GM12878 (cell line): ENCODE measurements at regions not wholly inside any gene's neighbourhood (a gene's known extent, or its start where the extent isn't known, plus 50 kb on each side); places are given as distances from the start of the nearest gene placed in this dataset.

Experiments used
- ATAC-seq: fragments of 200-7000 bp; cut with Tn5 transposase; 3 replicates; pipeline ENCODE4 v1.9.1; 2020; ENCODE audit warnings: mild to moderate bottlenecking, moderate library complexity
- BruUV-seq: library from RNA; stranded (reverse); fragments of 400-500 nt; replicated peaks from 2 replicates; lab custom pipeline; 2021; lab: Mats Ljungman, UMichigan
- CTCF ChIA-PET: fragments of 300-600 bp; sonication (Branson Sonifier 250); formaldehyde crosslinking; extraction: SDS; loops from one replicate; lab custom pipeline; 2021; ENCODE audit warnings: inconsistent platforms; lab: Yijun Ruan, JAX
- POLR2A ChIA-PET: fragments of 350-600 bp; formaldehyde crosslinking; extraction: SDS; loops from one replicate; lab custom pipeline; 2021; ENCODE audit warnings: inconsistent platforms; lab: Charles Lee
- RAD21 ChIA-PET: fragments of 300-600 bp; sonication (Branson Sonifier 250); formaldehyde crosslinking; loops from one replicate; lab custom pipeline; 2023; ENCODE audit warnings: antibody characterized with exemption; ENCODE audit not compliant: unreplicated experiment; lab: Charles Lee
- SMC1A ChIA-PET: fragments of 300-600 bp; sonication (Branson Sonifier 250); formaldehyde crosslinking; loops from one replicate; lab custom pipeline; 2023; ENCODE audit not compliant: unreplicated experiment, uncharacterized antibody; lab: Charles Lee
- DNase-seq: peaks from one replicate; pipeline ENCODE4 v3.0.0-alpha.2; 2011; ENCODE audit warnings: low read depth, low spot score
- FAIRE-seq: peaks from 3 replicates; lab custom pipeline; 2011; peaks lifted over from hg19 to GRCh38; lab: Jason Lieb, UNC
- H2AFZ ChIP-seq: 2 replicates; pipeline ENCODE4 v1.6.0; 2011; ENCODE audit warnings: low read depth, low read length, control low read depth; ENCODE audit not compliant: control insufficient read depth
- H3K27ac ChIP-seq: 2 replicates; pipeline ENCODE4 v1.5.1; 2011; ENCODE audit warnings: control low read depth; ENCODE audit not compliant: control insufficient read depth, insufficient read depth
- H3K27me3 ChIP-seq, 2 experiments: replicated peaks in 1 of 2; 2 replicates each; pipeline versions ENCODE4 v1.6.0 to v1.6.1; 2011; ENCODE audit warnings: low read length in 1 of 2; ENCODE audit not compliant: control insufficient read depth in 2 of 2, insufficient read depth in 2 of 2
- H3K36me3 ChIP-seq, 2 experiments: 2 replicates each; pipeline ENCODE4 v1.5.1; 2011; ENCODE audit warnings: low read length in 1 of 2; ENCODE audit not compliant: control insufficient read depth in 2 of 2, insufficient read depth in 2 of 2
- H3K4me1 ChIP-seq: 2 replicates; pipeline ENCODE4 v1.6.1; 2011; ENCODE audit warnings: mild to moderate bottlenecking, low read length, moderate library complexity, mixed read lengths; ENCODE audit not compliant: control insufficient read depth, insufficient read depth
- H3K4me2 ChIP-seq: 2 replicates; pipeline ENCODE4 v1.6.0; 2011; ENCODE audit warnings: control low read depth; ENCODE audit not compliant: control insufficient read depth, insufficient read depth
- H3K4me3 ChIP-seq: fragments of 200-600 bp; sonication (generic); 2 replicates; pipeline ENCODE4 v1.5.1; 2016
- H3K79me2 ChIP-seq: 2 replicates; pipeline ENCODE4 v1.6.0; 2011; ENCODE audit warnings: low read length; ENCODE audit not compliant: control insufficient read depth, insufficient read depth
- H3K9ac ChIP-seq: 2 replicates; pipeline ENCODE4 v1.8.0; 2011; ENCODE audit warnings: low read length, control low read depth, mixed read lengths; ENCODE audit not compliant: control insufficient read depth, insufficient read depth
- H3K9me3 ChIP-seq: replicated peaks from 3 replicates; pipeline ENCODE4 v1.5.1; 2011; ENCODE audit warnings: mild to moderate bottlenecking, low read length; ENCODE audit not compliant: control insufficient read depth, insufficient read depth
- H4K20me1 ChIP-seq: 2 replicates; pipeline ENCODE4 v1.6.0; 2011; ENCODE audit not compliant: control insufficient read depth, insufficient read depth
- BHLHE40 ChIP-seq, 2 experiments: fragments of 450-650 bp in 1 of 2; IDR thresholded peaks; 2 replicates each; pipeline ENCODE4 v1.6.1; 2011 to 2017; ENCODE audit warnings: low read depth in 2 of 2, borderline replicate concordance in 1 of 2, improper control_type of control experiment in 1 of 2, low read length in 1 of 2, mild to moderate bottlenecking in 1 of 2
- MEF2B ChIP-seq: fragments of 450-650 bp; IDR thresholded peaks from 2 replicates; pipeline ENCODE4 v1.6.1; 2018; ENCODE audit warnings: mild to moderate bottlenecking, moderate library complexity; ENCODE audit not compliant: partially characterized antibody, poor library complexity, severe bottlenecking
- MTA2 ChIP-seq: fragments of 450-650 bp; IDR thresholded peaks from 2 replicates; pipeline ENCODE4 v1.6.1; 2016; ENCODE audit warnings: low read depth, mild to moderate bottlenecking, moderate library complexity
- NRF1 ChIP-seq: conservative IDR thresholded peaks from 2 replicates; pipeline ENCODE4 v1.6.1; 2011; ENCODE audit warnings: mild to moderate bottlenecking, low read depth, low read length, improper control_type of control experiment
- SKIL ChIP-seq: fragments of 450-650 bp; IDR thresholded peaks from 2 replicates; pipeline ENCODE4 v1.6.1; 2017; ENCODE audit warnings: mild to moderate bottlenecking, low read depth, inconsistent platforms; ENCODE audit not compliant: poor library complexity, severe bottlenecking
- WGBS: methylation state at CpG from one replicate; pipeline ENCODE4 v1.1.6; 2016; ENCODE audit warnings: low lambda C conversion rate; ENCODE audit not compliant: insufficient replicate concordance, insufficient coverage; ENCODE audit errors: missing lambda C conversion rate; 5-methylcytosine and 5-hydroxymethylcytosine counted together
- in situ Hi-C: fragments of 300-500 bp; cut with MboI; formaldehyde crosslinking; loops from 9 replicates; pipeline ENCODE4 v1.14.3; 2018; ENCODE audit warnings: mixed read lengths
- intact Hi-C: fragments of 100-400 bp; cut with micrococcal nuclease; formaldehyde crosslinking; loops from one replicate; pipeline ENCODE4 v1.14.2; 2022; ENCODE audit not compliant: unreplicated experiment
- TF ChIP-seq, protein P1 (sequence below): IDR thresholded peaks from 2 replicates; pipeline ENCODE4 v1.6.1; 2012; ENCODE audit warnings: mild to moderate bottlenecking, low read depth, low read length

DNA sequence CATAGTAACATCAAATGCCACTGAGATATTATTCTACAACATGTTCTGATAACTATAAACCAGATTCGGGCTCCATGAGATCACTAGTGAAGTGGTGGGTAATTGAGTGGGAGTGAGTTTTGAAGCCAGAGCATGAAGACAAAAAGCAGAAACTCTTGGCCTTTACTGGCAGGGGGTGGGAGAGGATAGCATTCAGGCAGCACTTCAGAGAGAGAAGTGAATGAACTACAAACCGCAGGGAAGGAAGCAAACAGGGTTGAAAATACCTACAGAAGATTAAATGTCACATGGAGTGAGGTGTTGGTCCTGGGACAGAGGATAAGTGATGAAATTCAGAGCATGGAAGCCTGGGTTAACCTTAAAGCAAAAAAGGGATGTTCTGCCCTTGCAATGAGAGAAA, 250.0 kb downstream of the EPM2A start:
- H3K4me2 ChIP-seq = no peak overlapping the region
- ATAC-seq (no peak), FAIRE-seq (no peak), DNase-seq (no peak)
- CTCF ChIA-PET = no interaction called here
- H3K9ac ChIP-seq = no peak overlapping the region
- H3K36me3 ChIP-seq = no peaks in the 10 kb centered on the region
- in situ Hi-C loops = no loop called here
- H3K27me3 ChIP-seq = no peaks in the 10 kb centered on the region
- POLR2A ChIA-PET = no interaction called here
- intact Hi-C loops = no loop called here
- RAD21 ChIA-PET = no interaction called here
- no peak overlapping the region for H2AFZ ChIP-seq
- WGBS = 6% methylated on average over 2 of the region's 2 CpGs
- no peaks in the 10 kb centered on the region for H4K20me1 ChIP-seq
- no peak overlapping the region for H3K27ac ChIP-seq
- TF ChIP-seq, protein P1, sequence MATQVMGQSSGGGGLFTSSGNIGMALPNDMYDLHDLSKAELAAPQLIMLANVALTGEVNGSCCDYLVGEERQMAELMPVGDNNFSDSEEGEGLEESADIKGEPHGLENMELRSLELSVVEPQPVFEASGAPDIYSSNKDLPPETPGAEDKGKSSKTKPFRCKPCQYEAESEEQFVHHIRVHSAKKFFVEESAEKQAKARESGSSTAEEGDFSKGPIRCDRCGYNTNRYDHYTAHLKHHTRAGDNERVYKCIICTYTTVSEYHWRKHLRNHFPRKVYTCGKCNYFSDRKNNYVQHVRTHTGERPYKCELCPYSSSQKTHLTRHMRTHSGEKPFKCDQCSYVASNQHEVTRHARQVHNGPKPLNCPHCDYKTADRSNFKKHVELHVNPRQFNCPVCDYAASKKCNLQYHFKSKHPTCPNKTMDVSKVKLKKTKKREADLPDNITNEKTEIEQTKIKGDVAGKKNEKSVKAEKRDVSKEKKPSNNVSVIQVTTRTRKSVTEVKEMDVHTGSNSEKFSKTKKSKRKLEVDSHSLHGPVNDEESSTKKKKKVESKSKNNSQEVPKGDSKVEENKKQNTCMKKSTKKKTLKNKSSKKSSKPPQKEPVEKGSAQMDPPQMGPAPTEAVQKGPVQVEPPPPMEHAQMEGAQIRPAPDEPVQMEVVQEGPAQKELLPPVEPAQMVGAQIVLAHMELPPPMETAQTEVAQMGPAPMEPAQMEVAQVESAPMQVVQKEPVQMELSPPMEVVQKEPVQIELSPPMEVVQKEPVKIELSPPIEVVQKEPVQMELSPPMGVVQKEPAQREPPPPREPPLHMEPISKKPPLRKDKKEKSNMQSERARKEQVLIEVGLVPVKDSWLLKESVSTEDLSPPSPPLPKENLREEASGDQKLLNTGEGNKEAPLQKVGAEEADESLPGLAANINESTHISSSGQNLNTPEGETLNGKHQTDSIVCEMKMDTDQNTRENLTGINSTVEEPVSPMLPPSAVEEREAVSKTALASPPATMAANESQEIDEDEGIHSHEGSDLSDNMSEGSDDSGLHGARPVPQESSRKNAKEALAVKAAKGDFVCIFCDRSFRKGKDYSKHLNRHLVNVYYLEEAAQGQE = no peak
- TF ChIP-seq SKIL (no peak), NRF1 (no peak), MEF2B (no peak), BHLHE40 (IDR thresholded peaks at IDR 0.05; ENCODE audit: borderline replicate concordance in 1 of 2, low read depth in 2 of 2, low read length in 1 of 2) (no peak), MTA2 (no peak)
- H3K79me2 ChIP-seq = no peaks in the 10 kb centered on the region
- BruUV-seq = no TSS peak
- H3K4me3 ChIP-seq = no peak overlapping the region
- no peaks in the 10 kb centered on the region for H3K4me1 ChIP-seq
- SMC1A ChIA-PET = no interaction called here
- H3K9me3 ChIP-seq = no peaks in the 10 kb centered on the region; the same call in 2 of the 3 replicates
